ENCODE measurements at regions not wholly inside any gene's neighbourhood (a gene's known extent, or its start where the extent isn't known, plus 50 kb on each side); places are given as distances from the start of the nearest gene placed in this dataset.

DNA sequence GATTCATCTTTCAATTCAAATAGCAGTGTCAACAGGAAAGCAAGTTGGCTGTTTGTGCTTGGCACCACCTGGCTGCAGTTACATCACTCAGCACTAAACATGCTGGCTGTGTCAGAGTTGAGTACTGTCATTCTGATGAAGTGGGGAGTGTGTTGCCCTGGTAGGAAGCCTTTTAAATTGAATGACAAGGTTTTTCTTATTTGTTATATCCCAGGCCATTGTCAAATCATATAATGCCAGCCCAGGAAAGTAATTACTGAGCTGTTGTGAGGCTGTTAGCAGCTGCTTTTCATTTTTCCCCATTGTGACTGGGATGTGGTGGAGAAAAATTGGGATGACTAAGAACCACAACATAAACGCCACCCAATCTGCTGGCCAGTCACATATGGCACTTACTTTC is 106.5 kb upstream of the PRKD1 start:
- Mint-ChIP-seq H3K27ac (ENCODE audit: unreplicated experiment) (no peak overlapping the region), H3K36me3 (ENCODE audit: unreplicated experiment) (no peaks in the 10 kb centered on the region), H3K4me1 (ENCODE audit: low read depth, unreplicated experiment) (no peaks in the 10 kb centered on the region), H3K4me3 (ENCODE audit: unreplicated experiment) (no peak overlapping the region), H3K9me3 (ENCODE audit: unreplicated experiment) (no peaks in the 10 kb centered on the region), H3K27me3 (ENCODE audit: unreplicated experiment) (peaks cover 2% of the 10 kb centered on the region)
- DNase-seq, result no peak
- TF ChIP-seq CTCF (IDR thresholded peaks at IDR 0.05; ENCODE audit: partially characterized antibody, unreplicated experiment), result no peak

DNA sequence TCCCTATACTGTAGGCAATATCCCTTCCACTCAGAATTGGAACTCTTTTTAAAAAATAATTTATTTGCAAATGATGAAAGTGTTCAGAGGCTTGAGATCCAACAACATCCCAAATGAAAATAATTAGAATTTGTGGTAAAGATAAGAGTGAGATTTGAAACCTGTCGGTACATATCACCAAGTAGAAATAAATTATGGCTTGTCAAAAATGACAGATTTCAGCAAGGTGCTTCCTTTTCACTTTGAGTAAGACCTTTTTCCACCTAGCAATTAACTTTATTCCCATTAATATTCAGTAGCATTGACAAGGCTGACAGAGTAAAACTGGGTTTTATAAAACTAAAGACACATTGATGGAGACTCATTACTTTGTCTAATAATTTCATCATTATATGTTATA is 107.7 kb upstream of the PRKD1 start:
- TF ChIP-seq CTCF (IDR thresholded peaks at IDR 0.05; ENCODE audit: partially characterized antibody, unreplicated experiment), result no peak
- Mint-ChIP-seq H3K27ac (ENCODE audit: unreplicated experiment) (no peak overlapping the region), H3K4me1 (ENCODE audit: low read depth, unreplicated experiment) (no peaks in the 10 kb centered on the region), H3K27me3 (ENCODE audit: unreplicated experiment) (no peaks in the 10 kb centered on the region), H3K4me3 (ENCODE audit: unreplicated experiment) (no peak overlapping the region), H3K9me3 (ENCODE audit: unreplicated experiment) (no peaks in the 10 kb centered on the region), H3K36me3 (ENCODE audit: unreplicated experiment) (no peaks in the 10 kb centered on the region)
- DNase-seq, result no peak

DNA sequence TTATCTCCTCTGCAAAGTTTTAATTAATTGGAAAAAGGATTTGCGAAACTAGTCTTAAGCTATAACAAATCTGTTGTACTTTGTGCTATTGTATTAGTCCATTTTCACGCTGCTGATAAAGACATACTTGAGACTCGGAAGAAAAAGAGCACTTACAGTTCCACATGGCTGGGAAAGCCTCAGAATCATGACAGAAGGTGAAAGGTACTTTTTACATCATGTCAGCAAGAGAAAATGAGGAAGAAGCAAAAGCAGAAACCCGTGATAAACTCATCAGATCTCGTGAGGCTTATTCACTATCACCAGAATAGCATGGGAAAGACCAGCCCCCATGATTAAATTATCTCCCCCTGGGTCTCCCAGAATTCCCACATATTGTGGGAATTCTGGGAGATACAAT is 118.1 kb upstream of the PRKD1 start:
- H3K27ac Mint-ChIP-seq (ENCODE audit: unreplicated experiment), result no peak overlapping the region
- H3K27me3 Mint-ChIP-seq (ENCODE audit: unreplicated experiment), result no peaks in the 10 kb centered on the region
- no peak for DNase-seq
- H3K9me3 Mint-ChIP-seq (ENCODE audit: unreplicated experiment), result no peaks in the 10 kb centered on the region
- H3K36me3 Mint-ChIP-seq (ENCODE audit: unreplicated experiment), result no peaks in the 10 kb centered on the region
- no peak overlapping the region for H3K4me3 Mint-ChIP-seq (ENCODE audit: unreplicated experiment)
- H3K4me1 Mint-ChIP-seq (ENCODE audit: low read depth, unreplicated experiment), result no peaks in the 10 kb centered on the region
- TF ChIP-seq CTCF (IDR thresholded peaks at IDR 0.05; ENCODE audit: partially characterized antibody, unreplicated experiment), result no peak

DNA sequence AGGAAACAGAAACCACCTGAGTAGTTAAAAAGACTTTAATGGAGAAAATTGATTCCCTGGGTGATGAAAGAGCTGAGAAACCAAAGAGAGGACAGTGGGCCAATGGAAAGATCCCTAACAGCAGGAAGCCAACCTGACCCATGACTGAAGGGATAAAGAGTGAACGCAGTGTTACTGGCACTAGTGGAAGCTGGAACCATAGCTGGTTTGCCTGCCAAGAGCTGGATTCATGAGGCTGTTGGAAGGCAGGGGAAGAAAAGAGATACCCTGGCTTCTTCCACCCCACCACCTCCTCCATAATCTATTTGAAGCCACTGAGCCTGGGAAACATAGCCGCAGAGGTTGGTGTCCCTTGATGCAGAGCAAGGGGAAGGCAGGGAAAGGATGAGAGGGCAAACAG is 125.5 kb upstream of the PRKD1 start:
- Mint-ChIP-seq H3K27me3 (ENCODE audit: unreplicated experiment) (no peaks in the 10 kb centered on the region), H3K9me3 (ENCODE audit: unreplicated experiment) (no peaks in the 10 kb centered on the region), H3K4me3 (ENCODE audit: unreplicated experiment) (no peak overlapping the region), H3K36me3 (ENCODE audit: unreplicated experiment) (no peaks in the 10 kb centered on the region), H3K27ac (ENCODE audit: unreplicated experiment) (no peak overlapping the region), H3K4me1 (ENCODE audit: low read depth, unreplicated experiment) (no peaks in the 10 kb centered on the region)
- DNase-seq, result no peak
- TF ChIP-seq CTCF (IDR thresholded peaks at IDR 0.05; ENCODE audit: partially characterized antibody, unreplicated experiment), result no peak

- TF ChIP-seq CTCF (IDR thresholded peaks at IDR 0.05; ENCODE audit: partially characterized antibody, unreplicated experiment), result no peak
- Mint-ChIP-seq H3K27me3 (ENCODE audit: unreplicated experiment) (no peaks in the 10 kb centered on the region), H3K9me3 (ENCODE audit: unreplicated experiment) (no peaks in the 10 kb centered on the region), H3K4me3 (ENCODE audit: unreplicated experiment) (no peak overlapping the region), H3K4me1 (ENCODE audit: low read depth, unreplicated experiment) (no peaks in the 10 kb centered on the region), H3K27ac (ENCODE audit: unreplicated experiment) (no peak overlapping the region), H3K36me3 (ENCODE audit: unreplicated experiment) (no peaks in the 10 kb centered on the region)
- DNase-seq, result no peak
These were observed 126.6 kb upstream of the PRKD1 start for GRCh38 chr14:30054201-30054600.

Data from glutamatergic neuron (in vitro differentiated cells).